ENCODE measurements at regions not wholly inside any gene's neighbourhood (a gene's known extent, or its start where the extent isn't known, plus 50 kb on each side); places are given as distances from the start of the nearest gene placed in this dataset.
"Not testable (repeated sequence)": the region's sequence is repeated elsewhere in the genome, so short reads cannot be mapped to it uniquely, and the experiment has no call there.

- no peak for ATAC-seq
These were observed 599.2 kb downstream of the ADCYAP1 start for GRCh38 chr18:1503847-1504246.

GRCh38 chr18:1505856-1506255, 601.2 kb downstream of the ADCYAP1 start:
- peak; percentile 69 for ATAC-seq

- peak; percentile 17 for ATAC-seq
These were observed 606.0 kb downstream of the ADCYAP1 start for GRCh38 chr18:1510542-1511179.

GRCh38 chr18:1511619-1512311, 607.1 kb downstream of the ADCYAP1 start:
- no peak for ATAC-seq

- no peak for ATAC-seq
These were observed 608.8 kb downstream of the ADCYAP1 start for GRCh38 chr18:1513519-1513918.

GRCh38 chr18:1521588-1522248, 617.0 kb downstream of the ADCYAP1 start:
- not testable (repeated sequence) for ATAC-seq

- ATAC-seq, result no peak
These were observed 617.6 kb downstream of the ADCYAP1 start for GRCh38 chr18:1522249-1522615.

GRCh38 chr18:1526991-1527390, 622.3 kb downstream of the ADCYAP1 start:
- ATAC-seq, result no peak

GRCh38 chr18:1527805-1528204, 623.1 kb downstream of the ADCYAP1 start:
- ATAC-seq, result no peak

GRCh38 chr18:1528447-1528846, 623.8 kb downstream of the ADCYAP1 start:
- ATAC-seq, result no peak

- no peak for ATAC-seq
These were observed 624.4 kb downstream of the ADCYAP1 start for GRCh38 chr18:1528964-1529509.

- ATAC-seq, result no peak
These were observed 626.0 kb downstream of the ADCYAP1 start for GRCh38 chr18:1530650-1531049.

GRCh38 chr18:1539276-1539675, 634.6 kb downstream of the ADCYAP1 start:
- ATAC-seq, result no peak

- no peak for ATAC-seq
These were observed 636.8 kb downstream of the ADCYAP1 start for GRCh38 chr18:1541478-1541877.

GRCh38 chr18:1542230-1542774, 637.6 kb downstream of the ADCYAP1 start:
- ATAC-seq, result no peak

- ATAC-seq, result no peak
These were observed 639.3 kb downstream of the ADCYAP1 start for GRCh38 chr18:1544016-1544415.

- ATAC-seq, result not testable (repeated sequence)
These were observed 653.0 kb downstream of the ADCYAP1 start for GRCh38 chr18:1557711-1558110.

GRCh38 chr18:1559563-1559962, 654.9 kb downstream of the ADCYAP1 start:
- ATAC-seq, result no peak

- ATAC-seq, result no peak
These were observed 660.1 kb downstream of the ADCYAP1 start for GRCh38 chr18:1564793-1565192.

- ATAC-seq, result no peak
These were observed 666.5 kb downstream of the ADCYAP1 start for GRCh38 chr18:1571206-1571605.

GRCh38 chr18:1573732-1574131, 669.1 kb downstream of the ADCYAP1 start:
- ATAC-seq, result no peak

- ATAC-seq, result no peak
These were observed 670.4 kb downstream of the ADCYAP1 start for GRCh38 chr18:1575084-1575483.

- no peak for ATAC-seq
These were observed 673.8 kb downstream of the ADCYAP1 start for GRCh38 chr18:1578505-1578904.

Data from esophagus mucosa (tissue), 1 donor.